ENCODE measurements at regions not wholly inside any gene's neighbourhood (a gene's known extent, or its start where the extent isn't known, plus 50 kb on each side); places are given as distances from the start of the nearest gene placed in this dataset.
A peak's percentile ranks its signal among the peaks of the same experiment; 100 is the strongest.

DNA sequence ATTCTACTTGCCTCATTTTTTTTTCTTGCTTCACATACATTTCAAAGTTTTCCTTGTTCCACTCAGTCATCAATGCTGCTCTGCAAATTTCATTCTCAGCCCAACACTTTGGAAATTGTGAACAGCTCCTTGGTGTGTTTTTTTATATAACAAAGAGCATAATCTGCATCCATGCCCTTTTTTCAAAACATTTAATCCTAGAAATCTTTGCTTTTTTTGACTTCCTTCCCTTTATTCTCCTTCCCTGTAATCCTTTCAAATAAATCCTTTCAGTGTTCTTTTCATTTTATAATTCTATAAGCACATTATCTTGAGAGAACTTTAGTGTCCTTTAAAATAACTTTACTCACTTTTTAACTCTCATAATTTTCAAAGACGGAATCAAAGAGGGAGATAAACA lies 1150.8 kb downstream of the SI start:
- Histone ChIP-seq H3K27ac (no peak overlapping the region), H3K79me2 (ENCODE audit: insufficient read depth, low read depth) (no peaks in the 10 kb centered on the region), H3K27me3 (ENCODE audit: insufficient read depth, low read depth) (no peaks in the 10 kb centered on the region), H4K20me1 (ENCODE audit: insufficient read depth) (no peaks in the 10 kb centered on the region), H3K4me1 (ENCODE audit: low read depth, poor library complexity, severe bottlenecking) (no peaks in the 10 kb centered on the region), H3K4me2 (no peak overlapping the region), H2AFZ (ENCODE audit: low read depth) (no peak overlapping the region), H3K36me3 (ENCODE audit: insufficient read depth) (no peaks in the 10 kb centered on the region), H3K4me3 (IDR thresholded peaks at IDR 0.05; ENCODE audit: insufficient read depth, low read depth, low read length) (no peak overlapping the region), H3K9ac (no peak overlapping the region)
- TF ChIP-seq, protein P1, sequence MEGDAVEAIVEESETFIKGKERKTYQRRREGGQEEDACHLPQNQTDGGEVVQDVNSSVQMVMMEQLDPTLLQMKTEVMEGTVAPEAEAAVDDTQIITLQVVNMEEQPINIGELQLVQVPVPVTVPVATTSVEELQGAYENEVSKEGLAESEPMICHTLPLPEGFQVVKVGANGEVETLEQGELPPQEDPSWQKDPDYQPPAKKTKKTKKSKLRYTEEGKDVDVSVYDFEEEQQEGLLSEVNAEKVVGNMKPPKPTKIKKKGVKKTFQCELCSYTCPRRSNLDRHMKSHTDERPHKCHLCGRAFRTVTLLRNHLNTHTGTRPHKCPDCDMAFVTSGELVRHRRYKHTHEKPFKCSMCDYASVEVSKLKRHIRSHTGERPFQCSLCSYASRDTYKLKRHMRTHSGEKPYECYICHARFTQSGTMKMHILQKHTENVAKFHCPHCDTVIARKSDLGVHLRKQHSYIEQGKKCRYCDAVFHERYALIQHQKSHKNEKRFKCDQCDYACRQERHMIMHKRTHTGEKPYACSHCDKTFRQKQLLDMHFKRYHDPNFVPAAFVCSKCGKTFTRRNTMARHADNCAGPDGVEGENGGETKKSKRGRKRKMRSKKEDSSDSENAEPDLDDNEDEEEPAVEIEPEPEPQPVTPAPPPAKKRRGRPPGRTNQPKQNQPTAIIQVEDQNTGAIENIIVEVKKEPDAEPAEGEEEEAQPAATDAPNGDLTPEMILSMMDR (conservative IDR thresholded peaks at IDR 0.05; ENCODE audit: low read depth, low read length) = no peak

DNA sequence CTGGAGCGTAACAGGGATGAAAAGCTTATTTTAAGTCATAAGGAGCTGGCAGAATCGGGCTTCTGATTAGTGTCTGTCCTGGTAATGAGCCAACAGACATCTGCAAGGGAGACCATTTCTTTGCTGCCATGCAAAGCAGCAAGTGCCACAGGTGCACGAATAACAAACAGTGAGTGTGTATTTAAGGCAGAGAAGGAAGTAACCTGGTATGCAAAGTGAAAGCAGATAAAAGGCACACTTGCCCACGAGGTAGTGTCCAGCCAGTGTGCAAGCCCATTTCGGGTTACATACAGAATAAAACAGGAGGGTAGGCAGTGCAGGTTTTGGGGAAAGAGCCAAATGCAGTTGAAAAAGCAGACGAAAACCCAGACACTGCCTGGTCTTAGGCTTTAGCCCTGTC lies 1153.7 kb downstream of the SI start:
- no peaks in the 10 kb centered on the region for H3K4me1 ChIP-seq (ENCODE audit: low read depth, poor library complexity, severe bottlenecking)
- no peak overlapping the region for H3K9ac ChIP-seq
- no peaks in the 10 kb centered on the region for H3K79me2 ChIP-seq (ENCODE audit: insufficient read depth, low read depth)
- H2AFZ ChIP-seq (ENCODE audit: low read depth) = no peak overlapping the region
- no peak overlapping the region for H3K4me3 ChIP-seq (IDR thresholded peaks at IDR 0.05; ENCODE audit: insufficient read depth, low read depth, low read length)
- H3K36me3 ChIP-seq (ENCODE audit: insufficient read depth) = no peaks in the 10 kb centered on the region
- H3K4me2 ChIP-seq = no peak overlapping the region
- TF ChIP-seq, protein P1 (conservative IDR thresholded peaks at IDR 0.05; ENCODE audit: low read depth, low read length) = no peak
- no peaks in the 10 kb centered on the region for H3K27me3 ChIP-seq (ENCODE audit: insufficient read depth, low read depth)
- no peaks in the 10 kb centered on the region for H4K20me1 ChIP-seq (ENCODE audit: insufficient read depth)
- H3K27ac ChIP-seq = no peak overlapping the region

GRCh38 chr3:163919154-163919553 lies 1159.1 kb downstream of the SI start:
- H3K4me3 ChIP-seq (IDR thresholded peaks at IDR 0.05; ENCODE audit: insufficient read depth, low read depth, low read length) = no peak overlapping the region
- no peak overlapping the region for H3K27ac ChIP-seq
- H3K9ac ChIP-seq = no peak overlapping the region
- no peak overlapping the region for H2AFZ ChIP-seq (ENCODE audit: low read depth)
- H3K79me2 ChIP-seq (ENCODE audit: insufficient read depth, low read depth) = no peaks in the 10 kb centered on the region
- TF ChIP-seq, protein P1 (conservative IDR thresholded peaks at IDR 0.05; ENCODE audit: low read depth, low read length) = no peak
- H3K4me2 ChIP-seq = no peak overlapping the region
- H4K20me1 ChIP-seq (ENCODE audit: insufficient read depth) = no peaks in the 10 kb centered on the region
- no peaks in the 10 kb centered on the region for H3K36me3 ChIP-seq (ENCODE audit: insufficient read depth)
- no peaks in the 10 kb centered on the region for H3K27me3 ChIP-seq (ENCODE audit: insufficient read depth, low read depth)
- H3K4me1 ChIP-seq (ENCODE audit: low read depth, poor library complexity, severe bottlenecking) = no peaks in the 10 kb centered on the region

GRCh38 chr3:163916596-163917560 lies 1161.4 kb downstream of the SI start:
- no peak overlapping the region for H3K9ac ChIP-seq
- H3K4me3 ChIP-seq (IDR thresholded peaks at IDR 0.05; ENCODE audit: insufficient read depth, low read depth, low read length) = no peak overlapping the region
- H3K36me3 ChIP-seq (ENCODE audit: insufficient read depth) = no peaks in the 10 kb centered on the region
- no peak overlapping the region for H3K4me2 ChIP-seq
- no peak overlapping the region for H3K27ac ChIP-seq
- no peaks in the 10 kb centered on the region for H3K79me2 ChIP-seq (ENCODE audit: insufficient read depth, low read depth)
- H4K20me1 ChIP-seq (ENCODE audit: insufficient read depth) = no peaks in the 10 kb centered on the region
- H2AFZ ChIP-seq (ENCODE audit: low read depth) = no peak overlapping the region
- TF ChIP-seq, protein P1 (conservative IDR thresholded peaks at IDR 0.05; ENCODE audit: low read depth, low read length) = peak; percentile 47; the same call in 1 of the 2 replicates
- no peaks in the 10 kb centered on the region for H3K4me1 ChIP-seq (ENCODE audit: low read depth, poor library complexity, severe bottlenecking)
- no peaks in the 10 kb centered on the region for H3K27me3 ChIP-seq (ENCODE audit: insufficient read depth, low read depth)

Data from KMS-11 (cell line).